Gastrocnemius medialis (tissue), 4 donors: ENCODE measurements at regions not wholly inside any gene's neighbourhood (a gene's known extent, or its start where the extent isn't known, plus 50 kb on each side); places are given as distances from the start of the nearest gene placed in this dataset.

Experiments used
- CTCF ChIP-seq, 5 experiments: fragments of 450-650 bp in 3 of 5; fragments of 200-600 bp in 2 of 5; sonication (generic) in 2 of 5; IDR thresholded peaks in 4 of 5; conservative IDR thresholded peaks in 1 of 5; 1 replicate in 4 of 5; 2 replicates in 1 of 5; pipeline ENCODE4 v1.5.1; 2016 to 2019; ENCODE audit warnings: antibody characterized with exemption in 5 of 5, mild to moderate bottlenecking in 3 of 5, moderate library complexity in 3 of 5
- POLR2A ChIP-seq, 2 donors: fragments of 450-650 bp; IDR thresholded peaks; one replicate each; pipeline ENCODE4 v1.6.1; 2017; ENCODE audit warnings: antibody characterized with exemption in 2 of 2, mild to moderate bottlenecking in 2 of 2, moderate library complexity in 2 of 2

GRCh38 chr6:50924758-50925157 is 106.1 kb downstream of the TFAP2B start:
- TF ChIP-seq CTCF (IDR thresholded peaks at IDR 0.05 in 4 of 5, conservative IDR thresholded peaks at IDR 0.05 in 1 of 5) (no peak), POLR2A (IDR thresholded peaks at IDR 0.05) (no peak)
